A673 (cell line): ENCODE measurements at regions not wholly inside any gene's neighbourhood (a gene's known extent, or its start where the extent isn't known, plus 50 kb on each side); places are given as distances from the start of the nearest gene placed in this dataset.

Source experiments
- BruUV-seq: library from RNA; stranded (reverse); fragments of 400-500 nt; replicated peaks from 2 replicates; lab custom pipeline; 2021; lab: Mats Ljungman, UMichigan
- CTCF ChIA-PET: fragments of 300-600 bp; sonication (Branson Sonifier 250); formaldehyde crosslinking; loops from one replicate; lab custom pipeline; 2022; ENCODE audit warnings: antibody characterized with exemption; lab: Charles Lee
- POLR2A ChIA-PET: fragments of 300-600 bp; sonication (Branson Sonifier 250); formaldehyde crosslinking; loops from one replicate; lab custom pipeline; 2022; ENCODE audit warnings: antibody characterized with exemption; ENCODE audit not compliant: low non-redundant PET; lab: Charles Lee
- DNase-seq: peaks from one replicate; pipeline ENCODE4 v3.0.0-alpha.2; 2015; ENCODE audit warnings: low spot score
- H3K27ac ChIP-seq: fragments of 200-600 bp; sonication (generic); 2 replicates; pipeline ENCODE4 v1.5.1; 2016; ENCODE audit warnings: mixed run types, low read depth, mild to moderate bottlenecking, mixed read lengths, antibody characterized with exemption, low read length; ENCODE audit not compliant: poor library complexity, severe bottlenecking
- H3K27me3 ChIP-seq: fragments of 200-600 bp; sonication (generic); replicated peaks from 2 replicates; pipeline ENCODE4 v1.6.1; 2017; ENCODE audit warnings: mixed run types, low read depth, mild to moderate bottlenecking, mixed read lengths, antibody characterized with exemption, low read length; ENCODE audit not compliant: insufficient read depth, poor library complexity
- H3K36me3 ChIP-seq: fragments of 200-600 bp; sonication (generic); 2 replicates; pipeline ENCODE4 v1.6.1; 2016; ENCODE audit warnings: mixed run types, mild to moderate bottlenecking, mixed read lengths, antibody characterized with exemption, low read length; ENCODE audit not compliant: insufficient read depth, poor library complexity, severe bottlenecking
- H3K4me1 ChIP-seq: fragments of 200-600 bp; sonication (generic); 2 replicates; pipeline ENCODE4 v1.6.1; 2017; ENCODE audit warnings: mixed run types, mild to moderate bottlenecking, mixed read lengths, antibody characterized with exemption, low read length; ENCODE audit not compliant: insufficient read depth, poor library complexity, severe bottlenecking
- H3K4me3 ChIP-seq: fragments of 200-600 bp; sonication (generic); 2 replicates; pipeline ENCODE4 v1.5.1; 2016; ENCODE audit warnings: low read depth, mixed run types, mild to moderate bottlenecking, mixed read lengths, low read length; ENCODE audit not compliant: poor library complexity, severe bottlenecking
- H3K9me3 ChIP-seq: fragments of 200-600 bp; sonication (generic); 2 replicates; pipeline ENCODE4 v1.6.1; 2016; ENCODE audit warnings: mixed run types, low read depth, mild to moderate bottlenecking, mixed read lengths, antibody characterized with exemption, low read length; ENCODE audit not compliant: poor library complexity, severe bottlenecking
- EZH2 ChIP-seq: fragments of 200-600 bp; sonication (generic); IDR thresholded peaks from 2 replicates; pipeline ENCODE4 v1.6.1; 2017; ENCODE audit warnings: borderline replicate concordance, low read depth, mild to moderate bottlenecking, mixed read lengths, antibody characterized with exemption, low read length; ENCODE audit not compliant: poor library complexity, severe bottlenecking
- intact Hi-C: fragments of 100-400 bp; cut with micrococcal nuclease; formaldehyde crosslinking; loops from one replicate; pipeline ENCODE4 v1.10.0; 2022; ENCODE audit not compliant: unreplicated experiment
- TF ChIP-seq, protein P1 (sequence below): fragments of 300-800, 200-600 bp; sonication (generic); conservative IDR thresholded peaks from 2 replicates; pipeline ENCODE4 v1.5.1; 2017; ENCODE audit warnings: low read depth, mild to moderate bottlenecking, antibody characterized with exemption, low read length, moderate library complexity, mixed read lengths

DNA sequence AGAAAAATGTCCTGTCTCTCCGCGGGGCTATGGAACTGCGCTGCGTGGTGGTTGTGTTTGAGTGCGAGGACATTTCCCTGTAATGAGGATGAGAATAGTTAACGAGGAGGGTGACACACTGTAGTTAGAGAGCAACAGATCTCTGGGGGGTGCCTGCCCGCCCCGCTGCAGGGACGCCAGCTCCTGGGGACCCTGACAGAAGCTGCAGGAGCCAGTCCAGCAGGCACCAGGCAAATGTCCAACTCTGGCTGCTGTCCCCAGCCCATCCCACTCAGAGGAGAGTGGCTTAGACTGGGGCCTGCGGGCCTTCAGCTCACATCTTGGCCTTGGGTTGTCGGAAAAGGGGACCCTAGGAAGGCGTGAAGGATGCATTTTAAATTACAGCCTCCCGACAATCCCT, 92.9 kb upstream of the FOXP4 start:
- Histone ChIP-seq H3K4me1 (peaks cover 5% of the 10 kb centered on the region), H3K36me3 (no peaks in the 10 kb centered on the region), H3K4me3 (no peak overlapping the region), H3K27me3 (no peaks in the 10 kb centered on the region), H3K9me3 (no peaks in the 10 kb centered on the region), H3K27ac (no peak overlapping the region)
- DNase-seq: no peak
- TF ChIP-seq, protein P1, sequence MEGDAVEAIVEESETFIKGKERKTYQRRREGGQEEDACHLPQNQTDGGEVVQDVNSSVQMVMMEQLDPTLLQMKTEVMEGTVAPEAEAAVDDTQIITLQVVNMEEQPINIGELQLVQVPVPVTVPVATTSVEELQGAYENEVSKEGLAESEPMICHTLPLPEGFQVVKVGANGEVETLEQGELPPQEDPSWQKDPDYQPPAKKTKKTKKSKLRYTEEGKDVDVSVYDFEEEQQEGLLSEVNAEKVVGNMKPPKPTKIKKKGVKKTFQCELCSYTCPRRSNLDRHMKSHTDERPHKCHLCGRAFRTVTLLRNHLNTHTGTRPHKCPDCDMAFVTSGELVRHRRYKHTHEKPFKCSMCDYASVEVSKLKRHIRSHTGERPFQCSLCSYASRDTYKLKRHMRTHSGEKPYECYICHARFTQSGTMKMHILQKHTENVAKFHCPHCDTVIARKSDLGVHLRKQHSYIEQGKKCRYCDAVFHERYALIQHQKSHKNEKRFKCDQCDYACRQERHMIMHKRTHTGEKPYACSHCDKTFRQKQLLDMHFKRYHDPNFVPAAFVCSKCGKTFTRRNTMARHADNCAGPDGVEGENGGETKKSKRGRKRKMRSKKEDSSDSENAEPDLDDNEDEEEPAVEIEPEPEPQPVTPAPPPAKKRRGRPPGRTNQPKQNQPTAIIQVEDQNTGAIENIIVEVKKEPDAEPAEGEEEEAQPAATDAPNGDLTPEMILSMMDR: no peak
- no peak for TF ChIP-seq EZH2
- POLR2A ChIA-PET: no interaction called here
- intact Hi-C loops: no loop called here
- CTCF ChIA-PET: no interaction called here
- BruUV-seq: no TSS peak

DNA sequence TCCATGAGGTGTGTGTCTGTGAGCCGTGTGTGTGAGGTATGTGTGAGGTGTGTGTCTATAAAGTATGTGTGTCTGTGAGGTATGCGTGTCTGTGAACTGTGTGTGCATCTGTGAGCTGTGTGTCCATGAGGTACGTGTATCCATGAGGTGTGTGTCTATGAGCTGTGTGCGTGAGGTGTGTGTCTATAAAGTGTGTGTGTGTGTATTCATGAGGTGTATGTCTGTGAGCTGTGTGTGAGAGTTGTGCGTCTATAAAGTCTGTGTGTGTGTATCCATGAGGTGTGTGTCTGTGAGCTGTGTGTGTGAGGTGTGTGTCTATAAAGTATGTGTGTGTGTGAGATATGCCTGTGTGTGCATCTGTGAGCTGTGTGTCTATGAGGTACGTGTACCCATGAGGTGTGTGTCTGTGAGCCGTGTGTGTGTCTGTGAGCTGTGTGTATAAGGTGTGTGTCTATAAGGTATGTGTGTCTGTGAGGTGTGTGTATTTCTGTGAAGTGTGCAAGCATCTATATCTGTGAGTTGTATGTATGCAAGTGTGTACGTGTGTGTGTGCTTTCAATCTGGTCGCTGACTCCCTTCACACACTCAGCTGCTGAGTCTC, 91.9 kb upstream of the FOXP4 start:
- intact Hi-C loops: no loop called here
- no peak for DNase-seq
- Histone ChIP-seq H3K4me1 (peaks cover 4% of the 10 kb centered on the region), H3K27ac (no peak overlapping the region), H3K9me3 (no peaks in the 10 kb centered on the region), H3K4me3 (no peak overlapping the region), H3K27me3 (no peaks in the 10 kb centered on the region), H3K36me3 (no peaks in the 10 kb centered on the region)
- TF ChIP-seq, protein P1: no peak
- no peak for TF ChIP-seq EZH2
- no TSS peak for BruUV-seq
- ChIA-PET POLR2A (no interaction called here), CTCF (no interaction called here)

DNA sequence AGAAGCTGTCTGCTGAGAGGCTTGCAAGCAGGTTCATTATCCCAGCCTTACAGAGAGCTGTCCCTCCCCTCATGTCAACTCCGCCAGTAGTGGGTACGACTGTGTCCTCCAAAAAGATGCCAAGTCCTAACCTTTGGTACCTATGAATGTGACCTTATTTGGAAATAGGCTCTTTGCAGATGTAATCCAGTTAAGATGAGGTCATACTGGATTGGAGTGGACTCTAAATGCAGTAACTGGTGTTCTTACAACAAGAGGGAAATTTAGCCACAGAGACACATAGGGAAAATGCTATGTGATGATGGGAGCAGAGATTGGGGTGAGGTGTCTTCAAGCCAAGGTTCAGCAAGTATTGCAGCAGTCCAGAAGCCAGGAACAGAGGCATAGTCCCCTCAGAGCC, 90.8 kb upstream of the FOXP4 start:
- H3K9me3 ChIP-seq: no peaks in the 10 kb centered on the region
- no peaks in the 10 kb centered on the region for H3K4me1 ChIP-seq
- no peaks in the 10 kb centered on the region for H3K27me3 ChIP-seq
- CTCF ChIA-PET: interaction anchor here (0.9 kb wide), 1 partner anchor 151 kb away, joined by 5 read pairs; no protein-coding TSS in a partner anchor
- TF ChIP-seq, protein P1: no peak
- no peak for TF ChIP-seq EZH2
- POLR2A ChIA-PET: no interaction called here
- no peak overlapping the region for H3K4me3 ChIP-seq
- intact Hi-C loops: no loop called here
- no peaks in the 10 kb centered on the region for H3K36me3 ChIP-seq
- no peak for DNase-seq
- no TSS peak for BruUV-seq
- no peak overlapping the region for H3K27ac ChIP-seq
